Endothelial cell (in vitro differentiated cells): ENCODE measurements at regions not wholly inside any gene's neighbourhood (a gene's known extent, or its start where the extent isn't known, plus 50 kb on each side); places are given as distances from the start of the nearest gene placed in this dataset.

Source experiments
- DNase-seq: peaks from one replicate; pipeline ENCODE4 v3.0.0; 2021; ENCODE audit warnings: low spot score
- H3K27ac Mint-ChIP-seq: one replicate; pipeline ENCODE4 v1.8.0; 2021; ENCODE audit warnings: mixed read lengths, inconsistent platforms; ENCODE audit not compliant: unreplicated experiment
- H3K27me3 Mint-ChIP-seq: one replicate; pipeline ENCODE4 v1.8.0; 2021; ENCODE audit warnings: mild to moderate bottlenecking, moderate library complexity, mixed read lengths, inconsistent platforms; ENCODE audit not compliant: unreplicated experiment
- H3K36me3 Mint-ChIP-seq: one replicate; pipeline ENCODE4 v1.8.0; 2021; ENCODE audit warnings: mild to moderate bottlenecking, low read depth, mixed read lengths, inconsistent platforms; ENCODE audit not compliant: unreplicated experiment
- H3K4me1 Mint-ChIP-seq: one replicate; pipeline ENCODE4 v1.8.0; 2021; ENCODE audit warnings: mild to moderate bottlenecking, mixed read lengths, inconsistent platforms; ENCODE audit not compliant: unreplicated experiment
- H3K4me3 Mint-ChIP-seq: one replicate; pipeline ENCODE4 v1.8.0; 2021; ENCODE audit warnings: mild to moderate bottlenecking, mixed read lengths, inconsistent platforms; ENCODE audit not compliant: unreplicated experiment
- H3K9me3 Mint-ChIP-seq: one replicate; pipeline ENCODE4 v1.8.0; 2021; ENCODE audit warnings: mixed read lengths, inconsistent platforms; ENCODE audit not compliant: unreplicated experiment
- CTCF ChIP-seq: fragments of 200-600 bp; sonication (generic); IDR thresholded peaks from one replicate; pipeline ENCODE4 v1.5.0; 2021; ENCODE audit warnings: antibody characterized with exemption; ENCODE audit not compliant: unreplicated experiment

GRCh38 chr15:70447521-70447920 is 315.8 kb downstream of the UACA start:
- no peak for DNase-seq
- no peak overlapping the region for H3K4me3 Mint-ChIP-seq
- no peak for TF ChIP-seq CTCF
- H3K27me3 Mint-ChIP-seq, result peaks cover 10% of the 10 kb centered on the region
- H3K36me3 Mint-ChIP-seq, result no peaks in the 10 kb centered on the region
- no peaks in the 10 kb centered on the region for H3K9me3 Mint-ChIP-seq
- H3K4me1 Mint-ChIP-seq, result no peaks in the 10 kb centered on the region
- no peak overlapping the region for H3K27ac Mint-ChIP-seq

- no peak for TF ChIP-seq CTCF
- Mint-ChIP-seq H3K27me3 (peaks cover 10% of the 10 kb centered on the region), H3K9me3 (no peaks in the 10 kb centered on the region), H3K27ac (no peak overlapping the region), H3K4me3 (no peak overlapping the region), H3K4me1 (no peaks in the 10 kb centered on the region), H3K36me3 (no peaks in the 10 kb centered on the region)
- DNase-seq, result no peak
These were observed 316.3 kb downstream of the UACA start for GRCh38 chr15:70447081-70447480.

GRCh38 chr15:70443486-70444273 is 319.7 kb downstream of the UACA start:
- Mint-ChIP-seq H3K36me3 (no peaks in the 10 kb centered on the region), H3K4me3 (no peak overlapping the region), H3K4me1 (no peaks in the 10 kb centered on the region), H3K27me3 (peaks cover 10% of the 10 kb centered on the region), H3K9me3 (no peaks in the 10 kb centered on the region), H3K27ac (no peak overlapping the region)
- DNase-seq, result no peak
- TF ChIP-seq CTCF, result no peak

- H3K4me3 Mint-ChIP-seq, result no peak overlapping the region
- no peak for TF ChIP-seq CTCF
- no peaks in the 10 kb centered on the region for H3K36me3 Mint-ChIP-seq
- H3K9me3 Mint-ChIP-seq, result no peaks in the 10 kb centered on the region
- H3K27me3 Mint-ChIP-seq, result peaks cover 10% of the 10 kb centered on the region
- H3K4me1 Mint-ChIP-seq, result no peaks in the 10 kb centered on the region
- DNase-seq, result no peak
- no peak overlapping the region for H3K27ac Mint-ChIP-seq
These were observed 320.6 kb downstream of the UACA start for GRCh38 chr15:70442616-70443321.

GRCh38 chr15:70442211-70442610 is 321.1 kb downstream of the UACA start:
- H3K36me3 Mint-ChIP-seq, result no peaks in the 10 kb centered on the region
- no peaks in the 10 kb centered on the region for H3K9me3 Mint-ChIP-seq
- H3K4me1 Mint-ChIP-seq, result no peaks in the 10 kb centered on the region
- DNase-seq, result no peak
- peaks cover 6% of the 10 kb centered on the region for H3K27me3 Mint-ChIP-seq
- no peak overlapping the region for H3K4me3 Mint-ChIP-seq
- no peak overlapping the region for H3K27ac Mint-ChIP-seq
- TF ChIP-seq CTCF, result no peak
